ENCODE measurements at regions not wholly inside any gene's neighbourhood (a gene's known extent, or its start where the extent isn't known, plus 50 kb on each side); places are given as distances from the start of the nearest gene placed in this dataset.

GRCh38 chr1:25035523-25036116 is 105.5 kb upstream of the RUNX3 start:
- WGBS, 5 donors = 93 to 100% (median 94%) methylated on average over 1 of the region's 1 CpG
- H3K27ac ChIP-seq = no peak overlapping the region

GRCh38 chr1:25034736-25035522 is 104.9 kb upstream of the RUNX3 start:
- Histone ChIP-seq H3K27me3 (replicated peaks in 1 of 7) (no peaks in the 10 kb centered on the region), H3K36me3 (no peaks in the 10 kb centered on the region), H3K27ac (peak overlapping the region in 7 of 8 donors; percentile 69 to 84 (median 83)), H3K9me3 (no peaks in the 10 kb centered on the region), H3K4me1 (peaks cover 40 to 83% (median 64%) of the 10 kb centered on the region in 6 donors), H3K4me3 (peak overlapping the region in 1 of 8 donors; percentile 39)
- intact Hi-C loops (cut with DNase I; ENCODE audit: low total_unique reads) = loop anchor here (5.0 kb wide), 2 partner anchors 103 to 188 kb away; partner anchors contain the start of gene RUNX3
- 56 to 83% (median 68%) methylated on average over 9 to 14 of the region's 14 CpGs for WGBS, 5 donors
- no peak for DNase-seq
- TF ChIP-seq CTCF (IDR thresholded peaks at IDR 0.05 in 8 of 11, conservative IDR thresholded peaks at IDR 0.05 in 3 of 11) = no peak
- TF ChIP-seq POLR2A (IDR thresholded peaks at IDR 0.05) = no peak
- TF ChIP-seq POLR2AphosphoS5 (IDR thresholded peaks at IDR 0.05) = no peak

More at GRCh38 chr1:25035523-25036116, 105.5 kb upstream of the RUNX3 start:
- no peak overlapping the region for H3K4me3 ChIP-seq
- H3K36me3 ChIP-seq = no peaks in the 10 kb centered on the region
- intact Hi-C loops (cut with DNase I; ENCODE audit: low total_unique reads) = loop anchor here (5.0 kb wide), 2 partner anchors 103 to 188 kb away; partner anchors contain the start of gene RUNX3
- no peaks in the 10 kb centered on the region for H3K27me3 ChIP-seq (replicated peaks in 1 of 7)
- TF ChIP-seq POLR2A (IDR thresholded peaks at IDR 0.05) = no peak
- no peak for TF ChIP-seq CTCF (IDR thresholded peaks at IDR 0.05 in 8 of 11, conservative IDR thresholded peaks at IDR 0.05 in 3 of 11)
- TF ChIP-seq POLR2AphosphoS5 (IDR thresholded peaks at IDR 0.05) = no peak
- H3K4me1 ChIP-seq = peaks cover 34 to 76% (median 57%) of the 10 kb centered on the region in 6 donors
- no peaks in the 10 kb centered on the region for H3K9me3 ChIP-seq
- DNase-seq = peak; percentile 25

- Histone ChIP-seq H3K36me3 (no peaks in the 10 kb centered on the region), H3K27ac (peak overlapping the region; percentile 45 to 84 (median 80)), H3K9me3 (no peaks in the 10 kb centered on the region), H3K27me3 (replicated peaks in 1 of 7) (no peaks in the 10 kb centered on the region), H3K4me1 (peaks cover 49 to 92% (median 73%) of the 10 kb centered on the region in 6 donors), H3K4me3 (peak overlapping the region in 1 of 8 donors; percentile 39)
- 28 to 51% (median 31%) methylated on average over 20 to 28 of the region's 28 CpGs for WGBS, 5 donors
- intact Hi-C loops (cut with DNase I; ENCODE audit: low total_unique reads) = no loop called here
- no peak for TF ChIP-seq POLR2A (IDR thresholded peaks at IDR 0.05)
- TF ChIP-seq POLR2AphosphoS5 (IDR thresholded peaks at IDR 0.05) = peak; percentile 68 to 89 (median 75)
- peak; percentile 93 for DNase-seq
Measured at GRCh38 chr1:25033828-25034705, 104.0 kb upstream of the RUNX3 start.

GRCh38 chr1:25033030-25033827 is 103.2 kb upstream of the RUNX3 start:
- no peaks in the 10 kb centered on the region for H3K9me3 ChIP-seq
- TF ChIP-seq POLR2AphosphoS5 (IDR thresholded peaks at IDR 0.05) (no peak), POLR2A (IDR thresholded peaks at IDR 0.05) (no peak), CTCF (IDR thresholded peaks at IDR 0.05 in 8 of 11, conservative IDR thresholded peaks at IDR 0.05 in 3 of 11) (no peak)
- DNase-seq = no peak
- H3K36me3 ChIP-seq = no peaks in the 10 kb centered on the region
- H3K4me1 ChIP-seq = peaks cover 57 to 98% (median 81%) of the 10 kb centered on the region in 6 donors
- H3K27me3 ChIP-seq (replicated peaks in 1 of 7) = no peaks in the 10 kb centered on the region
- peak overlapping the region; percentile 45 to 84 (median 80) for H3K27ac ChIP-seq
- peak overlapping the region in 1 of 8 donors; percentile 39 for H3K4me3 ChIP-seq
- WGBS, 5 donors = 49 to 69% (median 58%) methylated on average over 6 to 12 of the region's 12 CpGs
- intact Hi-C loops (cut with DNase I; ENCODE audit: low total_unique reads) = no loop called here

All from spleen (tissue), 11 donors.